ENCODE measurements at regions not wholly inside any gene's neighbourhood (a gene's known extent, or its start where the extent isn't known, plus 50 kb on each side); places are given as distances from the start of the nearest gene placed in this dataset.
A peak's percentile ranks its signal among the peaks of the same experiment; 100 is the strongest.

GRCh38 chr10:28391283-28391682 lies 88.4 kb upstream of the MPP7 start:
- Mint-ChIP-seq H3K9me3 (peaks cover 9% of the 10 kb centered on the region), H3K4me3 (no peak overlapping the region), H3K4me1 (peaks cover 2% of the 10 kb centered on the region), H3K27ac (no peak overlapping the region), H3K27me3 (ENCODE audit: insufficient read depth) (peaks cover 4% of the 10 kb centered on the region), H3K36me3 (ENCODE audit: low read depth) (no peaks in the 10 kb centered on the region)
- DNase-seq, result no peak
- no peaks in the 10 kb centered on the region for H3K36me3 ChIP-seq (ENCODE audit: control insufficient read depth, insufficient read depth, low read length)
- TF ChIP-seq, protein P1, sequence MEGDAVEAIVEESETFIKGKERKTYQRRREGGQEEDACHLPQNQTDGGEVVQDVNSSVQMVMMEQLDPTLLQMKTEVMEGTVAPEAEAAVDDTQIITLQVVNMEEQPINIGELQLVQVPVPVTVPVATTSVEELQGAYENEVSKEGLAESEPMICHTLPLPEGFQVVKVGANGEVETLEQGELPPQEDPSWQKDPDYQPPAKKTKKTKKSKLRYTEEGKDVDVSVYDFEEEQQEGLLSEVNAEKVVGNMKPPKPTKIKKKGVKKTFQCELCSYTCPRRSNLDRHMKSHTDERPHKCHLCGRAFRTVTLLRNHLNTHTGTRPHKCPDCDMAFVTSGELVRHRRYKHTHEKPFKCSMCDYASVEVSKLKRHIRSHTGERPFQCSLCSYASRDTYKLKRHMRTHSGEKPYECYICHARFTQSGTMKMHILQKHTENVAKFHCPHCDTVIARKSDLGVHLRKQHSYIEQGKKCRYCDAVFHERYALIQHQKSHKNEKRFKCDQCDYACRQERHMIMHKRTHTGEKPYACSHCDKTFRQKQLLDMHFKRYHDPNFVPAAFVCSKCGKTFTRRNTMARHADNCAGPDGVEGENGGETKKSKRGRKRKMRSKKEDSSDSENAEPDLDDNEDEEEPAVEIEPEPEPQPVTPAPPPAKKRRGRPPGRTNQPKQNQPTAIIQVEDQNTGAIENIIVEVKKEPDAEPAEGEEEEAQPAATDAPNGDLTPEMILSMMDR (conservative IDR thresholded peaks at IDR 0.05), result no peak
- H3K9ac ChIP-seq (ENCODE audit: extremely low read depth, low read length, poor library complexity, severe bottlenecking), result no peak overlapping the region
- H3K27me3 ChIP-seq (ENCODE audit: control insufficient read depth, insufficient read depth, low read length, poor library complexity, severe bottlenecking), result no peaks in the 10 kb centered on the region
- H3K4me3 ChIP-seq (ENCODE audit: low read length), result no peak overlapping the region
- no peak overlapping the region for H3K27ac ChIP-seq (ENCODE audit: low read depth, low read length)
- H3K4me1 ChIP-seq (ENCODE audit: control insufficient read depth, insufficient read depth, low read length), result no peaks in the 10 kb centered on the region
- 92 to 100% methylated on average over 3 to 5 of the region's 5 CpGs for WGBS, 2 experiments (ENCODE audit: insufficient coverage in 1 of 2, insufficient read length in 1 of 2)
- H3K9me3 ChIP-seq (ENCODE audit: control insufficient read depth, low read length), result no peaks in the 10 kb centered on the region

DNA sequence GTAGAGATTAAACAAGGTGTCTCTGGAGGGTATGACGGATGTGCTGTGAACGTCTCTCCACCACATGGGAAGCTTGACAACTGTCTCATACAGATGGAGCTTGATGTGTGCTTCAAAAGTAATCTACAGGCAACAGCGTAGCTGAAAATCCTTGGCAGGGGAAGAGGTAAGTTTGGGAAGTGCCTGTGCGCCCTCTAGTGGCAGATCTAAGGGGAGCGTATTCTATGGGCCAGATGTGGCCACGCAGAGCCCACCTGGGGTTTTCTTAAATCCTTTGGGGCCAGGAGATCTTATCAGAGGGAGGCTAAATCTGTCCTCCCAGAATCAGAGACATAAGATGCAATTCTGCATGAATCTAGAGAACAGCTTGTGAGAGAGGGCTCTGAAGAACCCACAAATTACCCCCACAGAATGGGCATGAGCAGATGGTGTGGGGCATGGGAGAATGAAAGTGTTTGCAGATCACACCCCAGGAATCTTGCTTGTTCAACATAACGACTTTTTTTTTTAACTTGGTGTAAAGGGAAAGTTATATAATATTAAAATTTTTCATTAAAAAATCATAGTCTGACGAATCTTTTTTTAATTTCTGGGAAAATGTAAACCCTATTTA lies 91.2 kb upstream of the MPP7 start:
- H3K4me1 ChIP-seq (ENCODE audit: control insufficient read depth, insufficient read depth, low read length), result no peaks in the 10 kb centered on the region
- no peaks in the 10 kb centered on the region for H3K36me3 ChIP-seq (ENCODE audit: control insufficient read depth, insufficient read depth, low read length)
- H3K27me3 Mint-ChIP-seq (ENCODE audit: insufficient read depth), result peaks cover 4% of the 10 kb centered on the region
- peak; percentile 91 for DNase-seq
- H3K9me3 ChIP-seq (ENCODE audit: control insufficient read depth, low read length), result no peaks in the 10 kb centered on the region
- H3K9ac ChIP-seq (ENCODE audit: extremely low read depth, low read length, poor library complexity, severe bottlenecking), result no peak overlapping the region
- no peaks in the 10 kb centered on the region for H3K36me3 Mint-ChIP-seq (ENCODE audit: low read depth)
- H3K27me3 ChIP-seq (ENCODE audit: control insufficient read depth, insufficient read depth, low read length, poor library complexity, severe bottlenecking), result no peaks in the 10 kb centered on the region
- H3K27ac Mint-ChIP-seq, result no peak overlapping the region
- H3K4me1 Mint-ChIP-seq, result peaks cover 2% of the 10 kb centered on the region
- TF ChIP-seq, protein P1 (conservative IDR thresholded peaks at IDR 0.05), result peak; percentile 97
- no peak overlapping the region for H3K4me3 ChIP-seq (ENCODE audit: low read length)
- 9 to 14% methylated on average over 5 to 7 of the region's 8 CpGs for WGBS, 2 experiments (ENCODE audit: insufficient coverage in 1 of 2, insufficient read length in 1 of 2)
- H3K27ac ChIP-seq (ENCODE audit: low read depth, low read length), result no peak overlapping the region
- H3K4me3 Mint-ChIP-seq, result no peak overlapping the region
- H3K9me3 Mint-ChIP-seq, result peaks cover 9% of the 10 kb centered on the region

GRCh38 chr10:28396331-28396730 lies 93.5 kb upstream of the MPP7 start:
- H3K36me3 Mint-ChIP-seq (ENCODE audit: low read depth), result no peaks in the 10 kb centered on the region
- H3K4me1 Mint-ChIP-seq, result peaks cover 3% of the 10 kb centered on the region
- H3K27ac Mint-ChIP-seq, result no peak overlapping the region
- Histone ChIP-seq H3K4me3 (ENCODE audit: low read length) (no peak overlapping the region), H3K27me3 (ENCODE audit: control insufficient read depth, insufficient read depth, low read length, poor library complexity, severe bottlenecking) (no peaks in the 10 kb centered on the region), H3K9me3 (ENCODE audit: control insufficient read depth, low read length) (no peaks in the 10 kb centered on the region), H3K4me1 (ENCODE audit: control insufficient read depth, insufficient read depth, low read length) (no peaks in the 10 kb centered on the region), H3K27ac (ENCODE audit: low read depth, low read length) (no peak overlapping the region), H3K9ac (ENCODE audit: extremely low read depth, low read length, poor library complexity, severe bottlenecking) (no peak overlapping the region), H3K36me3 (ENCODE audit: control insufficient read depth, insufficient read depth, low read length) (no peaks in the 10 kb centered on the region)
- 86 to 92% methylated on average over 2 to 4 of the region's 4 CpGs for WGBS, 2 experiments (ENCODE audit: insufficient coverage in 1 of 2, insufficient read length in 1 of 2)
- H3K9me3 Mint-ChIP-seq, result peaks cover 3% of the 10 kb centered on the region
- TF ChIP-seq, protein P1 (conservative IDR thresholded peaks at IDR 0.05), result no peak
- H3K4me3 Mint-ChIP-seq, result no peak overlapping the region
- no peak for DNase-seq
- peaks cover 3% of the 10 kb centered on the region for H3K27me3 Mint-ChIP-seq (ENCODE audit: insufficient read depth)

Data from endodermal cell (in vitro differentiated cells).